ENCODE measurements at regions not wholly inside any gene's neighbourhood (a gene's known extent, or its start where the extent isn't known, plus 50 kb on each side); places are given as distances from the start of the nearest gene placed in this dataset.

DNA sequence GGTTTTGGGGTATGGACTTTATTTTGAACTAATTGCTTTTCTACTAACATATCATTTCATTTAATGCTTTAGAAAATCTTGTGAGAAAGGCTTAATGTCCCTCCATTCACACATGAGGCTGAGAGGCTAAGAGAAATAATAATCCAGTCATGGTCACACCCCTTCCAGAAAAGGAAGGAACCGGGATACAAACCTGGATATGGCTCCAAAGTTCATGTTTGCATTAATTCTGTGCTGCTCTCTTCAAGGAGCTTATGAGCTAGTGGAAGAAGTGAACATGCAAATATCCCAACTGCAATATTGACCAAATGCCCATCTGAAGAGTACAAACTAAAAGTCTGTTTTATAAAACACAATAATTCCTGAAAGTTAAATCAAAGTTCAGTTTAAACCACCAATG, 732.1 kb upstream of the RIOK2 start:
- TF ChIP-seq GATA2 (IDR thresholded peaks at IDR 0.05; ENCODE audit: low read depth, low read length) (no peak), GATA3 (IDR thresholded peaks at IDR 0.05; ENCODE audit: low read depth, low read length) (no peak)

Measured in SH-SY5Y (cell line).